K562 (cell line): ENCODE measurements at regions not wholly inside any gene's neighbourhood (a gene's known extent, or its start where the extent isn't known, plus 50 kb on each side); places are given as distances from the start of the nearest gene placed in this dataset.

ENCODE experiments used
- ATAC-seq: fragments of 200-7000 bp; cut with Tn5 transposase; 3 replicates; pipeline ENCODE4 v1.9.1; 2020; ENCODE audit warnings: moderate library complexity
- BruUV-seq: library from RNA; stranded (reverse); fragments of 400-500 nt; replicated peaks from 2 replicates; lab custom pipeline; 2021; lab: Mats Ljungman, UMichigan
- CTCF ChIA-PET: fragments of 300-600 bp; formaldehyde crosslinking; extraction: SDS; loops from one replicate; lab custom pipeline; 2021; ENCODE audit warnings: low intra/inter-chr PET ratio; lab: Yijun Ruan, JAX
- POLR2A ChIA-PET: fragments of 300-600, 350-650 bp; sonication (Branson Sonifier 250); formaldehyde crosslinking; extraction: SDS; loops from one replicate; lab custom pipeline; 2021; ENCODE audit warnings: antibody characterized with exemption, inconsistent platforms; lab: Yijun Ruan, JAX
- DNase-seq, 4 experiments: peaks; one replicate each; pipeline versions ENCODE4 v3.0.0 to v3.0.0-alpha.2; 2011 to 2018; ENCODE audit warnings: low spot score in 3 of 4, mixed read lengths in 3 of 4; ENCODE audit errors: extremely low read depth in 1 of 4
- FAIRE-seq: peaks from 2 replicates; lab custom pipeline; 2011; peaks lifted over from hg19 to GRCh38; lab: Jason Lieb, UNC
- H2AFZ ChIP-seq: 2 replicates; pipeline ENCODE4 v1.6.0; 2011; ENCODE audit warnings: low read depth, low read length, control low read depth, inconsistent platforms
- H3K27ac ChIP-seq: fragments of 200-600 bp; 3 replicates; pipeline ENCODE4 v1.8.0; 2011; ENCODE audit warnings: low read depth, mild to moderate bottlenecking, control low read depth, inconsistent platforms, low read length, moderate library complexity, mixed read lengths; ENCODE audit errors: extremely low read depth
- H3K27me3 ChIP-seq, 2 experiments: fragments of 300-600 bp in 1 of 2; 2 replicates in 1 of 2; 3 replicates in 1 of 2; pipeline versions ENCODE4 v1.6.0 to v1.8.0; 2011; ENCODE audit warnings: inconsistent platforms in 2 of 2, low read length in 2 of 2, mild to moderate bottlenecking in 1 of 2, mixed read lengths in 1 of 2, moderate library complexity in 1 of 2; ENCODE audit not compliant: control insufficient read depth in 2 of 2, insufficient read depth in 2 of 2
- H3K36me3 ChIP-seq: fragments of 300-600 bp; 3 replicates; pipeline ENCODE4 v1.8.0; 2011; ENCODE audit warnings: mild to moderate bottlenecking, low read length, inconsistent platforms; ENCODE audit not compliant: control insufficient read depth, insufficient read depth
- H3K4me1 ChIP-seq, 2 experiments: fragments of 200-600 bp in 1 of 2; replicated peaks in 1 of 2; 2 replicates in 1 of 2; 3 replicates in 1 of 2; pipeline versions ENCODE4 v1.5.1 to v1.8.0; 2011; ENCODE audit warnings: inconsistent platforms in 2 of 2, low read length in 2 of 2, mild to moderate bottlenecking in 1 of 2, mixed read lengths in 1 of 2, moderate library complexity in 1 of 2; ENCODE audit not compliant: control insufficient read depth in 2 of 2, insufficient read depth in 2 of 2
- H3K4me2 ChIP-seq: 2 replicates; pipeline ENCODE4 v1.6.1; 2011; ENCODE audit warnings: low read length, control low read depth, inconsistent platforms, mixed read lengths; ENCODE audit not compliant: insufficient read depth
- H3K4me3 ChIP-seq: fragments of 200-600 bp; sonication (generic), shearing (Covaris generic); 2 replicates; pipeline ENCODE4 v1.5.1; 2016; ENCODE audit warnings: control low read depth, inconsistent platforms
- H3K79me2 ChIP-seq: fragments of 200-600 bp; 3 replicates; pipeline ENCODE4 v1.8.0; 2011; ENCODE audit warnings: low read length, inconsistent platforms; ENCODE audit not compliant: control insufficient read depth, insufficient read depth
- H3K9ac ChIP-seq, 2 experiments: 2 replicates each; pipeline versions ENCODE4 v1.6.0 to v1.6.1; 2011; ENCODE audit warnings: low read depth in 2 of 2, low read length in 2 of 2, control low read depth in 1 of 2, inconsistent platforms in 1 of 2, mild to moderate bottlenecking in 1 of 2, mixed read lengths in 1 of 2; ENCODE audit not compliant: insufficient read depth in 1 of 2
- H3K9me1 ChIP-seq: one replicate; pipeline ENCODE4 v1.6.0; 2011; ENCODE audit warnings: inconsistent platforms, mild to moderate bottlenecking, low read length, moderate library complexity; ENCODE audit not compliant: control insufficient read depth, insufficient read depth
- H3K9me3 ChIP-seq: replicated peaks from 2 replicates; pipeline ENCODE4 v1.5.1; 2011; ENCODE audit warnings: low read depth, low read length, inconsistent platforms; ENCODE audit not compliant: control insufficient read depth, insufficient read depth
- H4K20me1 ChIP-seq: replicated peaks from 2 replicates; pipeline ENCODE4 v1.6.1; 2011; ENCODE audit warnings: low read length, inconsistent platforms, mixed read lengths; ENCODE audit not compliant: control insufficient read depth, insufficient read depth
- ARNT ChIP-seq, 2 experiments: fragments of 450-650 bp; IDR thresholded peaks; 2 replicates each; pipeline ENCODE4 v1.6.1; 2016; ENCODE audit warnings: mild to moderate bottlenecking in 1 of 2
- BRF1 ChIP-seq: IDR thresholded peaks from 3 replicates; pipeline ENCODE4 v1.6.1; 2011; ENCODE audit warnings: borderline replicate concordance, mild to moderate bottlenecking; ENCODE audit not compliant: insufficient read length; ENCODE audit errors: extremely low read depth
- E2F5 ChIP-seq: sonication (generic); formaldehyde crosslinking; IDR thresholded peaks from 2 replicates; pipeline ENCODE4 v1.8.0; 2022; ENCODE audit warnings: mild to moderate bottlenecking, missing genetic modification reagents
- E4F1 ChIP-seq: fragments of 250-450 bp; sonication (Bioruptor Pico); IDR thresholded peaks from 2 replicates; pipeline ENCODE4 v1.5.0; 2021; ENCODE audit warnings: mild to moderate bottlenecking, borderline replicate concordance
- NCOA2 ChIP-seq, 2 experiments: fragments of 450-650 bp; IDR thresholded peaks; 2 replicates each; pipeline ENCODE4 v1.6.1; 2018; ENCODE audit warnings: mild to moderate bottlenecking in 2 of 2, moderate library complexity in 1 of 2; ENCODE audit not compliant: partially characterized antibody in 2 of 2
- SAFB2 ChIP-seq: fragments of 200-400 bp; formaldehyde crosslinking; IDR thresholded peaks from 2 replicates; pipeline ENCODE4 v1.6.1; 2018; ENCODE audit warnings: borderline replicate concordance, low read length, low read depth, moderate library complexity; ENCODE audit not compliant: severe bottlenecking
- USF2 ChIP-seq: sonication (generic); formaldehyde crosslinking; IDR thresholded peaks from 2 replicates; pipeline ENCODE4 v1.5.0; 2020; ENCODE audit warnings: missing genetic modification reagents
- WGBS: fragments of 100-300 bp; shearing (Covaris generic); methylation state at CpG from one replicate; pipeline ENCODE4 v1.1.6; 2016; ENCODE audit warnings: low coverage, mixed read lengths; ENCODE audit not compliant: insufficient coverage; ENCODE audit errors: missing lambda C conversion rate; 5-methylcytosine and 5-hydroxymethylcytosine counted together
- in situ Hi-C: fragments of 300-500 bp; cut with MboI; formaldehyde crosslinking; loops from 4 replicates; pipeline ENCODE4 v1.15.0; 2018; ENCODE audit warnings: inconsistent platforms, mixed read lengths
- intact Hi-C: fragments of 100-400 bp; cut with micrococcal nuclease; formaldehyde crosslinking; loops from 2 replicates; pipeline ENCODE4 v1.14.2; 2022
- TF ChIP-seq, protein P1 (sequence below): sonication (generic); formaldehyde crosslinking; IDR thresholded peaks from 2 replicates; pipeline ENCODE4 v1.8.0; 2022; ENCODE audit warnings: mild to moderate bottlenecking, low read depth, missing genetic modification reagents
- TF ChIP-seq, protein P2 (sequence below): sonication (generic); formaldehyde crosslinking; IDR thresholded peaks from 2 replicates; pipeline ENCODE4 v1.8.1; 2023; ENCODE audit warnings: mild to moderate bottlenecking, missing genetic modification reagents

DNA sequence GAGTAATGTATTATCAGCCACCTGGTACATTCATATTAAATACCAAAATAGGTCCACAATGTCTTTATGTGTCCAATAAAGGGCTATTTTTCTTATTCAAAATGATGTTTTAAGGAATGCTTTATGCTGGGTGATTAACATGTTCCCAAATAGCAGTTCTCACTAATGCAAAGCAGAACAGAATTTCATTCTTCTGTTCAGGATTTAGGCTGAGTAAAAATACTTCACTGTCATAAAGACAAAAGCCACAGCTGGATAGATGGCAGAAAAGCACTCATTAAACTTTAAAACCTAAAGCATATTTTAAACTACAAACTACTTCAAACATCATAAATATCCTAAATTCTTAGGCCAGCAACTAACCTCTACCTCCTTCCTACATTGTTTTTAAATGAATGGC lies 244.0 kb downstream of the TMA16 start:
- H3K27me3 ChIP-seq = no peaks in the 10 kb centered on the region
- H3K4me1 ChIP-seq = no peaks in the 10 kb centered on the region
- POLR2A ChIA-PET = no interaction called here
- TF ChIP-seq E2F5 (CRISPR knock-in tag) = no peak
- no peak for FAIRE-seq
- H3K9me3 ChIP-seq = no peaks in the 10 kb centered on the region; the same call in 1 of the 2 replicates
- no peak overlapping the region for H3K9ac ChIP-seq
- H3K36me3 ChIP-seq = no peaks in the 10 kb centered on the region
- no peaks in the 10 kb centered on the region for H4K20me1 ChIP-seq
- no peak for DNase-seq
- in situ Hi-C loops = no loop called here
- no TSS peak for BruUV-seq
- CTCF ChIA-PET = no interaction called here
- H2AFZ ChIP-seq = no peak overlapping the region
- intact Hi-C loops = no loop called here
- no peaks in the 10 kb centered on the region for H3K9me1 ChIP-seq
- H3K4me3 ChIP-seq = no peak overlapping the region
- H3K27ac ChIP-seq = no peak overlapping the region
- H3K4me2 ChIP-seq = no peak overlapping the region
- ATAC-seq = no peak
- no peaks in the 10 kb centered on the region for H3K79me2 ChIP-seq

DNA sequence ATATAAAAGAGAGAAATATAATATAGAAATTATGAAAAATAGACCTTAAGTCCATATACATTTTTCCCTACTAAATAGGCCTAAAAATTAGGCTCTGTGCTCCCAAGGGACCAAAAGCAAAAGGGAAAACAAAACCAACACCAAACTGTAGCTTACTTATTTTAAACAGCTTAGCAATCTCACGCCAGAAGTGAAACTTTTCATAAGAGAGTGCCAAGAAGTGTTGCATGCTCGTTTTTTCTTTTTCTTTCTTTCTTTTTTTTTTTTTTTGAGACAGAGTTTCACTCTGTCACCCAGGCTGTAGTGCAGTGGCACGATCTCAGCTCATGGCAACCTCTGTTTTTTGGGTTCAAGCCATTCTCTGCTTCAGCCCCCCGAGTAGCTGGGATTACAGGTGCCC lies 250.4 kb downstream of the TMA16 start:
- Histone ChIP-seq H3K9me1 (no peaks in the 10 kb centered on the region), H2AFZ (no peak overlapping the region), H3K27ac (no peak overlapping the region), H3K4me1 (no peaks in the 10 kb centered on the region), H4K20me1 (no peaks in the 10 kb centered on the region), H3K4me3 (no peak overlapping the region), H3K9ac (no peak overlapping the region), H3K36me3 (no peaks in the 10 kb centered on the region), H3K27me3 (no peaks in the 10 kb centered on the region), H3K79me2 (no peaks in the 10 kb centered on the region), H3K9me3 (no peaks in the 10 kb centered on the region), H3K4me2 (no peak overlapping the region)
- FAIRE-seq (no peak), DNase-seq (no peak), ATAC-seq (no peak)
- CTCF ChIA-PET = no interaction called here
- intact Hi-C loops = no loop called here
- POLR2A ChIA-PET = no interaction called here
- no TSS peak for BruUV-seq
- 0% methylated on average over 3 of the region's 4 CpGs for whole genome bisulfite sequencing
- in situ Hi-C loops = no loop called here
- TF ChIP-seq, protein P1, sequence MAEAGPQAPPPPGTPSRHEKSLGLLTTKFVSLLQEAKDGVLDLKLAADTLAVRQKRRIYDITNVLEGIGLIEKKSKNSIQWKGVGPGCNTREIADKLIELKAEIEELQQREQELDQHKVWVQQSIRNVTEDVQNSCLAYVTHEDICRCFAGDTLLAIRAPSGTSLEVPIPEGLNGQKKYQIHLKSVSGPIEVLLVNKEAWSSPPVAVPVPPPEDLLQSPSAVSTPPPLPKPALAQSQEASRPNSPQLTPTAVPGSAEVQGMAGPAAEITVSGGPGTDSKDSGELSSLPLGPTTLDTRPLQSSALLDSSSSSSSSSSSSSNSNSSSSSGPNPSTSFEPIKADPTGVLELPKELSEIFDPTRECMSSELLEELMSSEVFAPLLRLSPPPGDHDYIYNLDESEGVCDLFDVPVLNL (CRISPR knock-in tag) = no peak
- no peak for TF ChIP-seq ARNT (IDR thresholded peaks at IDR 0.05)
- TF ChIP-seq NCOA2 (IDR thresholded peaks at IDR 0.05; ENCODE audit: partially characterized antibody in 2 of 2) = no peak
- no peak for TF ChIP-seq E4F1
- no peak for TF ChIP-seq USF2 (CRISPR knock-in tag)
- no peak for TF ChIP-seq BRF1
- TF ChIP-seq, protein P2, sequence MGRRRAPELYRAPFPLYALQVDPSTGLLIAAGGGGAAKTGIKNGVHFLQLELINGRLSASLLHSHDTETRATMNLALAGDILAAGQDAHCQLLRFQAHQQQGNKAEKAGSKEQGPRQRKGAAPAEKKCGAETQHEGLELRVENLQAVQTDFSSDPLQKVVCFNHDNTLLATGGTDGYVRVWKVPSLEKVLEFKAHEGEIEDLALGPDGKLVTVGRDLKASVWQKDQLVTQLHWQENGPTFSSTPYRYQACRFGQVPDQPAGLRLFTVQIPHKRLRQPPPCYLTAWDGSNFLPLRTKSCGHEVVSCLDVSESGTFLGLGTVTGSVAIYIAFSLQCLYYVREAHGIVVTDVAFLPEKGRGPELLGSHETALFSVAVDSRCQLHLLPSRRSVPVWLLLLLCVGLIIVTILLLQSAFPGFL = no peak
- TF ChIP-seq SAFB2 = no peak
